ENCODE measurements at regions not wholly inside any gene's neighbourhood (a gene's known extent, or its start where the extent isn't known, plus 50 kb on each side); places are given as distances from the start of the nearest gene placed in this dataset.

GRCh38 chr4:62360156-62360545 lies 1160.0 kb downstream of the ADGRL3 start:
- TF ChIP-seq CTCF (IDR thresholded peaks at IDR 0.05; ENCODE audit: poor library complexity) (no peak), EZH2 (IDR thresholded peaks at IDR 0.05; ENCODE audit: borderline replicate concordance) (no peak)
